ENCODE measurements at regions not wholly inside any gene's neighbourhood (a gene's known extent, or its start where the extent isn't known, plus 50 kb on each side); places are given as distances from the start of the nearest gene placed in this dataset.

DNA sequence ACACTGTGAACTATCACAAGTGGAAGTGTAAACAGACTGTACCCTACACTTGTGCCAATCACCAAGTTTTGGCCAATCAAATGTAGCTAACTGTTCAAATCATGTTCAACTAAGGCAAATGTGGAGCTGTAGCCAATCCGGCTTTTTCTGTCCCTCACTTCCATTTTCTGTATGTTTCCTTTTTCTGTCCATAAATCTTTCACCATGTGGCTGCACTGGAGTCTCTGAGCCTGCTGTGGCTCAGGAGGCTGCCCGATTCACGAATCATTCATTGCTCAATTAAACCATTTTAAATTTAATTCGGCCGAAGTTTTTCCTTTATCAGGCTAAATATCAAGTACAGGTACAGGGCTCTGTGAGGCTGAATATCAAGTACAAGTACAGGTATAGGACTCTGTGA lies 216.5 kb downstream of the RFC3 start:
- H3K27ac ChIP-seq (ENCODE audit: insufficient read depth, low read depth, low read length, poor library complexity, severe bottlenecking), result no peak overlapping the region
- H3K27me3 ChIP-seq (ENCODE audit: control insufficient read depth, insufficient read depth, low read length, poor library complexity, severe bottlenecking), result no peaks in the 10 kb centered on the region
- H3K4me3 ChIP-seq (ENCODE audit: insufficient read depth, low read depth, low read length), result no peak overlapping the region
- 90 to 93% methylated on average over 5 of the region's 5 CpGs for WGBS, 2 experiments
- no peaks in the 10 kb centered on the region for H3K9me3 ChIP-seq (ENCODE audit: control insufficient read depth, low read length)
- H3K36me3 ChIP-seq (ENCODE audit: control insufficient read depth, insufficient read depth, low read length), result no peaks in the 10 kb centered on the region
- peaks cover 3% of the 10 kb centered on the region for H3K4me1 ChIP-seq (ENCODE audit: control insufficient read depth, insufficient read depth, low read length)

DNA sequence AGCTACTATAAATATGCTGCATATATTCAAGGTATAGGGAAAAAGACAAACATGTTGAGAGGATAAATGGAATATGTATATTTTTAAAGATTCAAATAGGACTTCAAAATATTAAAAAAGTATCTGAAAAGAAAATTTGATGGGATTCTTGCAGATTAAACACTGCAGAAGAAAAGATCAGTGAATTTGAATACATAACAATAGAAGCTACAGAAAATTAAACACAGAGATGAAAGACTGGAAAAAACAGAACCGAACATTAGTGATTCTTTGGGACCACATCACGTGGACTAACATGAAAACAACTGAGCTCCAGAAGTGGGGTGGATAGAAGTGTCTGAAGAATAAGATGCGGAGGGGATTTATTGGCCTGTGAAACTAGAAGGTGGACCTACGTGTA lies 217.2 kb downstream of the RFC3 start:
- Histone ChIP-seq H3K27ac (ENCODE audit: insufficient read depth, low read depth, low read length, poor library complexity, severe bottlenecking) (no peak overlapping the region), H3K27me3 (ENCODE audit: control insufficient read depth, insufficient read depth, low read length, poor library complexity, severe bottlenecking) (no peaks in the 10 kb centered on the region), H3K4me1 (ENCODE audit: control insufficient read depth, insufficient read depth, low read length) (peaks cover 3% of the 10 kb centered on the region), H3K4me3 (ENCODE audit: insufficient read depth, low read depth, low read length) (no peak overlapping the region), H3K9me3 (ENCODE audit: control insufficient read depth, low read length) (no peaks in the 10 kb centered on the region), H3K36me3 (ENCODE audit: control insufficient read depth, insufficient read depth, low read length) (no peaks in the 10 kb centered on the region)
- 90 to 96% methylated on average over 4 of the region's 4 CpGs for WGBS, 2 experiments

DNA sequence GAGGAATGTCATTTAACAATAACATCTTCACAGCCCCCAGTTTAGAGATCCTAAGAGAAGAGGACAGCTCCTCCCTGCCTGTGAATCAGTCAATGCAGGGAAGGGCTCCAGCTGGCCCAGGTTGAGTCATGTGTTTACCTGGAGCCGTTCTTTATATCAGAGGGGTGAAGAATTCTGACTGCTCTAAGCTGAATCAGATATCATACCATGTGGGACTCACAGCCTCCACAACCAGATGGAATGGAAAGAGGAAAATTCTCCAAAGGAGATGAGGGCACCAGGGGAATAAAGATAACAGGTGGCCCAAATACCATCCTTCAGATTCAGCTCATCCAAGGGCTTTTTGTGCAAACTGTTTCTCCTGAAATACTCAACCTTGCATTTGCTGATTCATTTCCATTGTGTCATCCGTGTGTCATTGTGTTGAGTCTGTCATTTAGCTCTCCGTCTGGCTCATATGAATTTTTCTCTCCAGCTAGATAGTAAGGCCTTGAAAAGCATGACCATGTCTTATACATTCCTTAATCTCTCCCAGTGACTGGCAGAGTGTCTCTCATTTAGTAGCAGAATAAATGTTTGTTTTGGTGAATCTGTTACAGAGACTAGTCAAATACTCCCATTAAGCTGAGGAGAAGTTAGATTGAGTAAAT lies 217.9 kb downstream of the RFC3 start:
- no peaks in the 10 kb centered on the region for H3K9me3 ChIP-seq (ENCODE audit: control insufficient read depth, low read length)

DNA sequence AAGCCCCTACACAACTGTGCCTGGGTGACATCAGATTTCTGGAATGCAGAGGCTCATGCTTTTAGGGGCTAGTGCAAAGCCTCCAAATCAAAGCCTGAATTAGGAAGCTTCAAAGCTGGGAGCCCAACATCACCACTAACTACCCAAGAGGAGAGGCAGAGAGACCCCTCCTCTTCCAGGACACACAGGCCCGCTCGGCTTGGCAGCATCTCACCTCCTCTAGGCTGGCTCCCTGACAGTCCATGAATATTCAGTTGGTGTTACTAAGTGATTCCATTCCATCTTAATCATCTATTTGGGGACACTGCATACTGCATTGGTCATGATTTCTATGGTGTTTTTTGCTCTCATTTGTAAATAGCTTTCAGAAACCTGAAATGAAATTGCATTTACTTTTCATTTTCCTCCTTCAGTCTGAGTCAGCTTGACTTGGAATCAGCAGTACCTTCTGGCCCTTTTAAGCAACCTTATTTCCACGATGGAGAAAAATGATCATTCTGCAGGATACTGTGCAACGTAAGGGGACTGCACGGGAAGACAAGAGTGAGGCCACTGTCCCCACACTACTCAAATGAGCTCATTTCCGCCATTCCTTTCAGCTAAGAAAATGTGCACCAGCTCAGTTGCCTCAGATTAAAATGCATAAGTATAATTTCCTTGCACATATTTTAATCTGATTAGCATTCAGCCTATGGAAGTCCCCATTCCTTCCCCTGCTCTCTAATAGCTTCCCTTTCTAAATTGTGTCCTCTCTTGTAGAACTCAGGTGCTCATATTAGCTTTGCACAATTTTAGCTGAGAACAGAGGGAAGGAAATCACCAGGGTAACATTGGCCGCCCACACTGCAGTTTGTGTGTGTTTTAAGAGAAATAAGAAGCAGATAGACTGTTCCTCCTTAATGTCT lies 219.9 kb downstream of the RFC3 start:
- Histone ChIP-seq H3K27ac (ENCODE audit: insufficient read depth, low read depth, low read length, poor library complexity, severe bottlenecking) (no peak overlapping the region), H3K36me3 (ENCODE audit: control insufficient read depth, insufficient read depth, low read length) (no peaks in the 10 kb centered on the region), H3K4me1 (ENCODE audit: control insufficient read depth, insufficient read depth, low read length) (peaks cover 3% of the 10 kb centered on the region), H3K27me3 (ENCODE audit: control insufficient read depth, insufficient read depth, low read length, poor library complexity, severe bottlenecking) (no peaks in the 10 kb centered on the region), H3K9me3 (ENCODE audit: control insufficient read depth, low read length) (no peaks in the 10 kb centered on the region), H3K4me3 (ENCODE audit: insufficient read depth, low read depth, low read length) (no peak overlapping the region)
- 94 to 95% methylated on average over 7 of the region's 7 CpGs for WGBS, 2 experiments

More for the DNA sequence above, 217.9 kb downstream of the RFC3 start:
- Histone ChIP-seq H3K4me1 (ENCODE audit: control insufficient read depth, insufficient read depth, low read length) (peaks cover 3% of the 10 kb centered on the region), H3K27ac (ENCODE audit: insufficient read depth, low read depth, low read length, poor library complexity, severe bottlenecking) (no peak overlapping the region), H3K4me3 (ENCODE audit: insufficient read depth, low read depth, low read length) (no peak overlapping the region), H3K27me3 (ENCODE audit: control insufficient read depth, insufficient read depth, low read length, poor library complexity, severe bottlenecking) (no peaks in the 10 kb centered on the region), H3K36me3 (ENCODE audit: control insufficient read depth, insufficient read depth, low read length) (no peaks in the 10 kb centered on the region)
- 90 to 94% methylated on average over 3 of the region's 3 CpGs for WGBS, 2 experiments

DNA sequence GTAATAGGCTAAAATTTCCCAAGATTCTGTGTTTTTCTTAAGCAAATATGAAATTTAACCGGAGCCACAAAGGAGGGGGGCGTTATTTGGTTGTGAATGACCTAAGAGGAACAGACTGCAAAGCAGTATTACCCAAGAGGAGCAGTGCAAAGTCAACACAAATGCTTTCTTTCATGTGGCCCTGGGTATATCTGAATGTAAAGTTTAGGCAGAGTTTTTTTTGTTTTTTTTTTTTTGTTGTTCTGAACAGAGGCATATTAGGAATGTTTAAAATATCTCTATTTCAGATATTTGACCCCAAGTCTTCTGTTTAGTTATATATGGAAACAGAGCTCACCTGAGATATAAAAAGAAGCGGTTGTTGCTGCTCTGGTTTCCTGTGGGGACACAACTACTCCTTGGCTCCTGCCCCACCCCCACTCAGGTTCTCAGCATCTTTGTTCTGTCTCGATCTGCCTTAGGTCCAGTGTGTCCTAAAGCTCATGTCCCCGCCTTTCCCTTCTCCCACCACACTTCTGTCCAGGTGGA lies 220.7 kb downstream of the RFC3 start:
- 82 to 85% methylated on average over 5 of the region's 5 CpGs for WGBS, 2 experiments
- Histone ChIP-seq H3K27me3 (ENCODE audit: control insufficient read depth, insufficient read depth, low read length, poor library complexity, severe bottlenecking) (no peaks in the 10 kb centered on the region), H3K36me3 (ENCODE audit: control insufficient read depth, insufficient read depth, low read length) (no peaks in the 10 kb centered on the region), H3K9me3 (ENCODE audit: control insufficient read depth, low read length) (no peaks in the 10 kb centered on the region), H3K4me1 (ENCODE audit: control insufficient read depth, insufficient read depth, low read length) (peaks cover 3% of the 10 kb centered on the region), H3K4me3 (ENCODE audit: insufficient read depth, low read depth, low read length) (no peak overlapping the region), H3K27ac (ENCODE audit: insufficient read depth, low read depth, low read length, poor library complexity, severe bottlenecking) (no peak overlapping the region)

DNA sequence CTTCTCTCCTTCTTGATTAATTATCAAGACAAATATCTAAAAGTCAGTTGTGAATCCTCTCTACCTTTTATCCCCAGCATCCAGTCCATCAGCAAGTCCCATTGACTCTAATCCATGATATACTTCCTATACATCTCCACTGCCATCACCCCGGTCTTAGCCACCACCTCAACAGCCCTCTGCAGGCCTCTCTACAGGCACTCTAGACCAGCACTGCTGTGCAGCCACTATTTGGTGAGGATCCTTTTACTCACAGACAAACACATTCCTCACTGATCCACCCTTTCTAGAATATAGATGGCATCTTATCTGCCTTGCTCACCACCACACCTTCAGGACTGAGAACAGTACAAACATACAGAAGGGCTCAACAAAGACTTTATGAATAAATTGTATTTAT lies 221.7 kb downstream of the RFC3 start:
- 89 to 100% methylated on average over 1 of the region's 1 CpG for WGBS, 2 experiments

DNA sequence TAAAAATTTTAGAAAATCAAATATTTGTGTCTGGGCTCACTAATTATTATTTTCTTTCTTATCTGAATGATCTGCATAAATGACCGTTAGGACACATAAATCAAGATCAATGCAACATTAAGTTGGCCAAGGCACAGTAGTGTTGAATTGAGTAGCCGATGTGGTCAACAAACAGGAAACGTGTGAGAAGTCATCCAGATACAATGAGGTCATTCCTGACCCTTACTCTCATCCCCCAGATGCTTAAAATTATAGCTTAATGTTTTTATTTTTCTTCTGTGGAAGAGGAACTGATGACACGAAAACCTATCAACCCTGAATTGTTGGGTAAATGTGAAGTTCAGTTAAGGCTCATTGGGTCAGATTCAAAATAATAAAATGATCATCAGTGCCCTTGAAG lies 222.9 kb downstream of the RFC3 start:
- H3K9me3 ChIP-seq (ENCODE audit: control insufficient read depth, low read length), result no peaks in the 10 kb centered on the region
- H3K27me3 ChIP-seq (ENCODE audit: control insufficient read depth, insufficient read depth, low read length, poor library complexity, severe bottlenecking), result no peaks in the 10 kb centered on the region
- H3K4me3 ChIP-seq (ENCODE audit: insufficient read depth, low read depth, low read length), result no peak overlapping the region
- H3K4me1 ChIP-seq (ENCODE audit: control insufficient read depth, insufficient read depth, low read length), result peaks cover 3% of the 10 kb centered on the region
- whole genome bisulfite sequencing, 2 experiments, result 95 to 96% methylated on average over 4 of the region's 4 CpGs
- no peak overlapping the region for H3K27ac ChIP-seq (ENCODE audit: insufficient read depth, low read depth, low read length, poor library complexity, severe bottlenecking)
- H3K36me3 ChIP-seq (ENCODE audit: control insufficient read depth, insufficient read depth, low read length), result no peaks in the 10 kb centered on the region

More for the DNA sequence above, 221.7 kb downstream of the RFC3 start:
- no peaks in the 10 kb centered on the region for H3K9me3 ChIP-seq (ENCODE audit: control insufficient read depth, low read length)
- no peaks in the 10 kb centered on the region for H3K36me3 ChIP-seq (ENCODE audit: control insufficient read depth, insufficient read depth, low read length)
- no peak overlapping the region for H3K27ac ChIP-seq (ENCODE audit: insufficient read depth, low read depth, low read length, poor library complexity, severe bottlenecking)
- peaks cover 3% of the 10 kb centered on the region for H3K4me1 ChIP-seq (ENCODE audit: control insufficient read depth, insufficient read depth, low read length)
- no peak overlapping the region for H3K4me3 ChIP-seq (ENCODE audit: insufficient read depth, low read depth, low read length)
- H3K27me3 ChIP-seq (ENCODE audit: control insufficient read depth, insufficient read depth, low read length, poor library complexity, severe bottlenecking), result no peaks in the 10 kb centered on the region

DNA sequence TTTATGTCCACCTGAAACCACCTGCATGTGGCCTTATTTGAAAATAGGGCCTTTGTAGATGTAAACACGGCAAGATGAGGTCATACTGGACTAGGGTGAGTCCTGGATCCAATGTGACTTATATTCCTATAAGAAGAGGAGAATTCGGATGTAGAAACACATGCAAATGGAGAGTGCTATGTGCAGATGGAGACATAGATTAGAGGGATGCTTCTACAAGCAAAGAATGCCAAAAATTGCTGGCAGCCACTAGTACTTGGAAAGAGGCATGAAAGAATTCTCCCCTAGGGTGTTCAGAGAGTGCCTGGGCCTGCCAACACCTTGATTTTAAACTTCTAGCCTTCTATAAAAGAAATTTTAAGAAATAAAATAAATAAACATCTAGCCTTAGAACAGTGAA lies 226.1 kb downstream of the RFC3 start:
- H3K27me3 ChIP-seq (ENCODE audit: control insufficient read depth, insufficient read depth, low read length, poor library complexity, severe bottlenecking), result no peaks in the 10 kb centered on the region
- H3K4me1 ChIP-seq (ENCODE audit: control insufficient read depth, insufficient read depth, low read length), result no peaks in the 10 kb centered on the region
- no peak overlapping the region for H3K27ac ChIP-seq (ENCODE audit: insufficient read depth, low read depth, low read length, poor library complexity, severe bottlenecking)
- no peaks in the 10 kb centered on the region for H3K9me3 ChIP-seq (ENCODE audit: control insufficient read depth, low read length)
- WGBS, 2 experiments, result 93 to 95% methylated on average over 2 of the region's 2 CpGs
- H3K4me3 ChIP-seq (ENCODE audit: insufficient read depth, low read depth, low read length), result no peak overlapping the region
- H3K36me3 ChIP-seq (ENCODE audit: control insufficient read depth, insufficient read depth, low read length), result no peaks in the 10 kb centered on the region

DNA sequence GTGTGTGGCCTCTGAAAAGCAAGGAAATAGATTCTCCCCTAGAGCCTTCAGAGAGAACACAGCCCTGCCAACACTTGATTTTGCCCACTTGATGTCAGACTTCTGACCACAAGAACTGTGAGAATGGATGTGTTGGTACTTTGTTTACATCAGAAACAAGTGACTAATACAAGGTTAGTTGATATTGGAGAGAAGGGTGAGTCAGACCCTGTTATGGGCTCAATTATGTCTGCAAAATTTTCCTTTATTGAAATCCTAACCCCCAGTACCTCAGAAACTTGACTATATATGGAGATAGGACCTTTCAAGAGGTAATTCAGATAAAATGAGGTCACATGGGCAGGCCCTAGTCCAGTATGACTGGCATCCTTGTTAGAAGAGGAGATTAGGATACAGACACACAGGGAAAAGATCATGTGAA lies 226.7 kb downstream of the RFC3 start:
- Histone ChIP-seq H3K27me3 (ENCODE audit: control insufficient read depth, insufficient read depth, low read length, poor library complexity, severe bottlenecking) (no peaks in the 10 kb centered on the region), H3K27ac (ENCODE audit: insufficient read depth, low read depth, low read length, poor library complexity, severe bottlenecking) (no peak overlapping the region), H3K36me3 (ENCODE audit: control insufficient read depth, insufficient read depth, low read length) (no peaks in the 10 kb centered on the region), H3K9me3 (ENCODE audit: control insufficient read depth, low read length) (no peaks in the 10 kb centered on the region), H3K4me3 (ENCODE audit: insufficient read depth, low read depth, low read length) (no peak overlapping the region), H3K4me1 (ENCODE audit: control insufficient read depth, insufficient read depth, low read length) (no peaks in the 10 kb centered on the region)

DNA sequence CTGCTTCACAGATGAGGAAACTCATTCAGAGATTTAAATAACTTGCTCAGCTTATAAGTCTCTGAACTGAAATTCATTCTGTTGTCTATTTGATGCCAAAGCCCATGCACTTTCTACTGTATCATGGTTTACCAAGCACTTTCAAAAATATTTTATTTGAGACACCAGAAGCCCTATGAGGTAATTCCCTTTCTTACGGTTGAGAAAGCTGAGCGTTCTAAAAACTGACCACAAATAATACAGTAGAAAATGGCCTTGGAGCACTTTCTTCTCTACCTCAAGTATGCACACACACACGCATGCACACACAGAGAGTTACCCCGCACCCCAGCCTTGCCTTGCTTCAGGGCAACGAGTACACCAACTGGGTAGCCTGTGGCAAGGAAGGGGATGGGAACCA lies 228.5 kb downstream of the RFC3 start:
- Histone ChIP-seq H3K4me3 (ENCODE audit: insufficient read depth, low read depth, low read length) (no peak overlapping the region), H3K4me1 (ENCODE audit: control insufficient read depth, insufficient read depth, low read length) (no peaks in the 10 kb centered on the region), H3K27ac (ENCODE audit: insufficient read depth, low read depth, low read length, poor library complexity, severe bottlenecking) (no peak overlapping the region), H3K9me3 (ENCODE audit: control insufficient read depth, low read length) (no peaks in the 10 kb centered on the region), H3K27me3 (ENCODE audit: control insufficient read depth, insufficient read depth, low read length, poor library complexity, severe bottlenecking) (no peaks in the 10 kb centered on the region), H3K36me3 (ENCODE audit: control insufficient read depth, insufficient read depth, low read length) (no peaks in the 10 kb centered on the region)
- WGBS, 2 experiments, result 95% methylated on average over 5 of the region's 5 CpGs

Data from ectodermal cell (in vitro differentiated cells).